GM18909 (cell line): ENCODE measurements at regions not wholly inside any gene's neighbourhood (a gene's known extent, or its start where the extent isn't known, plus 50 kb on each side); places are given as distances from the start of the nearest gene placed in this dataset.

Experiments used
- ATAC-seq: cut with Tn5 transposase; IDR thresholded peaks from one replicate; pipeline ENCODE4 v1.9.1; 2021; ENCODE audit warnings: mild to moderate bottlenecking; ENCODE audit not compliant: unreplicated experiment, poor library complexity

- no peak for ATAC-seq
Measured at GRCh38 chr3:127365163-127365798, 77.4 kb upstream of the PRR20G start.

GRCh38 chr3:127363891-127364290 is 76.0 kb upstream of the PRR20G start:
- no peak for ATAC-seq

- ATAC-seq = no peak
Measured at GRCh38 chr3:127363171-127363570, 75.3 kb upstream of the PRR20G start.

- ATAC-seq = no peak
Measured at GRCh38 chr3:127360647-127361046, 72.8 kb upstream of the PRR20G start.

- no peak for ATAC-seq
Measured at GRCh38 chr3:127358641-127359040, 70.8 kb upstream of the PRR20G start.

- ATAC-seq = no peak
Measured at GRCh38 chr3:127356381-127356780, 68.5 kb upstream of the PRR20G start.

- ATAC-seq = no peak
Measured at GRCh38 chr3:127354761-127355160, 66.9 kb upstream of the PRR20G start.

GRCh38 chr3:127352612-127353011 is 64.8 kb upstream of the PRR20G start:
- no peak for ATAC-seq

- ATAC-seq = no peak
Measured at GRCh38 chr3:127351775-127352350, 64.0 kb upstream of the PRR20G start.

GRCh38 chr3:127351321-127351720 is 63.5 kb upstream of the PRR20G start:
- ATAC-seq = no peak

GRCh38 chr3:127350172-127351050 is 62.6 kb upstream of the PRR20G start:
- no peak for ATAC-seq

GRCh38 chr3:127349501-127350171 is 61.8 kb upstream of the PRR20G start:
- no peak for ATAC-seq

- no peak for ATAC-seq
Measured at GRCh38 chr3:127342735-127343134, 54.9 kb upstream of the PRR20G start.

GRCh38 chr3:127339928-127340861 is 52.3 kb upstream of the PRR20G start:
- ATAC-seq = no peak

- no peak for ATAC-seq
Measured at GRCh38 chr3:127339016-127339415, 51.2 kb upstream of the PRR20G start.

GRCh38 chr3:127337911-127338531 is 50.2 kb upstream of the PRR20G start:
- no peak for ATAC-seq
